SKM-1 treated with dmso at 0.1 percent for 144 hours (cell line): ENCODE measurements at regions not wholly inside any gene's neighbourhood (a gene's known extent, or its start where the extent isn't known, plus 50 kb on each side); places are given as distances from the start of the nearest gene placed in this dataset.

Experiments
- DNase-seq: peaks from one replicate; lab custom pipeline; 2025; ENCODE audit not compliant: unreplicated experiment; lab: John Stamatoyannopoulos, UW

GRCh38 chr12:94722664-94723063 lies 72.3 kb upstream of the TMCC3 start:
- no peak for DNase-seq

GRCh38 chr12:94721173-94721572 lies 70.8 kb upstream of the TMCC3 start:
- no peak for DNase-seq

- no peak for DNase-seq
Measured at GRCh38 chr12:94718114-94718513, 67.8 kb upstream of the TMCC3 start.

GRCh38 chr12:94717656-94718055 lies 67.3 kb upstream of the TMCC3 start:
- no peak for DNase-seq

- DNase-seq: no peak
Measured at GRCh38 chr12:94717108-94717507, 66.8 kb upstream of the TMCC3 start.

GRCh38 chr12:94716339-94716738 lies 66.0 kb upstream of the TMCC3 start:
- no peak for DNase-seq

- no peak for DNase-seq
Measured at GRCh38 chr12:94714378-94715114, 64.2 kb upstream of the TMCC3 start.

GRCh38 chr12:94712815-94713515 lies 62.6 kb upstream of the TMCC3 start:
- no peak for DNase-seq

GRCh38 chr12:94710933-94711332 lies 60.6 kb upstream of the TMCC3 start:
- no peak for DNase-seq

GRCh38 chr12:94707892-94708291 lies 57.5 kb upstream of the TMCC3 start:
- no peak for DNase-seq

- no peak for DNase-seq
Measured at GRCh38 chr12:94707036-94707435, 56.7 kb upstream of the TMCC3 start.

GRCh38 chr12:94706250-94706661 lies 55.9 kb upstream of the TMCC3 start:
- DNase-seq: no peak

- DNase-seq: no peak
Measured at GRCh38 chr12:94705676-94706075, 55.3 kb upstream of the TMCC3 start.

- no peak for DNase-seq
Measured at GRCh38 chr12:94704452-94705306, 54.3 kb upstream of the TMCC3 start.

- no peak for DNase-seq
Measured at GRCh38 chr12:94702696-94703095, 52.3 kb upstream of the TMCC3 start.

- DNase-seq: no peak
Measured at GRCh38 chr12:94701711-94702110, 51.4 kb upstream of the TMCC3 start.

GRCh38 chr12:94700662-94701061 lies 50.3 kb upstream of the TMCC3 start:
- DNase-seq: no peak
